Type B pancreatic cell (in vitro differentiated cells): ENCODE measurements at regions not wholly inside any gene's neighbourhood (a gene's known extent, or its start where the extent isn't known, plus 50 kb on each side); places are given as distances from the start of the nearest gene placed in this dataset.

Experiments
- DNase-seq: peaks from one replicate; pipeline ENCODE4 v3.0.0; 2021; ENCODE audit warnings: mixed read lengths; ENCODE audit not compliant: unreplicated experiment; ENCODE audit errors: extremely low spot score
- H3K27ac Mint-ChIP-seq: 2 replicates; pipeline ENCODE4 v1.8.0; 2021; ENCODE audit warnings: mild to moderate bottlenecking, mixed read lengths
- H3K27me3 Mint-ChIP-seq: 2 replicates; pipeline ENCODE4 v1.8.0; 2021; ENCODE audit warnings: mixed read lengths
- H3K36me3 Mint-ChIP-seq: 2 replicates; pipeline ENCODE4 v1.8.0; 2021; ENCODE audit warnings: mixed read lengths
- H3K4me1 Mint-ChIP-seq: one replicate; pipeline ENCODE4 v1.8.0; 2021; ENCODE audit warnings: mixed read lengths; ENCODE audit not compliant: unreplicated experiment
- H3K4me3 Mint-ChIP-seq: 2 replicates; pipeline ENCODE4 v1.8.0; 2021; ENCODE audit warnings: mild to moderate bottlenecking, mixed read lengths
- H3K9me3 Mint-ChIP-seq: 2 replicates; pipeline ENCODE4 v1.8.0; 2021; ENCODE audit warnings: mixed read lengths
- TF ChIP-seq, protein P1 (sequence below): fragments of 200-600 bp; sonication (generic); conservative IDR thresholded peaks from 2 replicates; pipeline ENCODE4 v1.5.0; 2021; ENCODE audit warnings: antibody characterized with exemption, mild to moderate bottlenecking

DNA sequence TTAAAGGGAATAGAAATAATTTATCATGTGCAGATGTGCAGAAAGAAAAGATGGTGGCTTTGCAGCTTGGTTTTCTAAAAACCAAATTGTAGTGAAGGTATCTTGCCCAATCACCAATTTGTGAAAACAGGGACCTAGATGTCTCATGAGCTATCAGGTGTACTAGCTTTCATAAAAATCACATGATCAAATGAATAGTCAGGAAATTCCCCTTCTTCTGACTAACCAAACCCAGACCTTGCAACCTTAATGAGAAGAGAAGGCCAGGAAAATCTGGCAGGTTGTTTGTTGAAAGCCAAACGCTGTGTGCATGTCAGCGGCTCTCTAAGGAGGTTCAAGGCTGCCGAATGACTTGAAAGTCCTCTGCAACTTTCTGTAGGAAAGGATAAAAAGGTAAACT, 304.4 kb upstream of the NRP1 start:
- no peak overlapping the region for H3K4me3 Mint-ChIP-seq
- no peak overlapping the region for H3K27ac Mint-ChIP-seq
- H3K4me1 Mint-ChIP-seq: no peaks in the 10 kb centered on the region
- no peak for DNase-seq
- TF ChIP-seq, protein P1, sequence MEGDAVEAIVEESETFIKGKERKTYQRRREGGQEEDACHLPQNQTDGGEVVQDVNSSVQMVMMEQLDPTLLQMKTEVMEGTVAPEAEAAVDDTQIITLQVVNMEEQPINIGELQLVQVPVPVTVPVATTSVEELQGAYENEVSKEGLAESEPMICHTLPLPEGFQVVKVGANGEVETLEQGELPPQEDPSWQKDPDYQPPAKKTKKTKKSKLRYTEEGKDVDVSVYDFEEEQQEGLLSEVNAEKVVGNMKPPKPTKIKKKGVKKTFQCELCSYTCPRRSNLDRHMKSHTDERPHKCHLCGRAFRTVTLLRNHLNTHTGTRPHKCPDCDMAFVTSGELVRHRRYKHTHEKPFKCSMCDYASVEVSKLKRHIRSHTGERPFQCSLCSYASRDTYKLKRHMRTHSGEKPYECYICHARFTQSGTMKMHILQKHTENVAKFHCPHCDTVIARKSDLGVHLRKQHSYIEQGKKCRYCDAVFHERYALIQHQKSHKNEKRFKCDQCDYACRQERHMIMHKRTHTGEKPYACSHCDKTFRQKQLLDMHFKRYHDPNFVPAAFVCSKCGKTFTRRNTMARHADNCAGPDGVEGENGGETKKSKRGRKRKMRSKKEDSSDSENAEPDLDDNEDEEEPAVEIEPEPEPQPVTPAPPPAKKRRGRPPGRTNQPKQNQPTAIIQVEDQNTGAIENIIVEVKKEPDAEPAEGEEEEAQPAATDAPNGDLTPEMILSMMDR: no peak
- H3K27me3 Mint-ChIP-seq: no peaks in the 10 kb centered on the region
- no peaks in the 10 kb centered on the region for H3K36me3 Mint-ChIP-seq
- no peaks in the 10 kb centered on the region for H3K9me3 Mint-ChIP-seq

DNA sequence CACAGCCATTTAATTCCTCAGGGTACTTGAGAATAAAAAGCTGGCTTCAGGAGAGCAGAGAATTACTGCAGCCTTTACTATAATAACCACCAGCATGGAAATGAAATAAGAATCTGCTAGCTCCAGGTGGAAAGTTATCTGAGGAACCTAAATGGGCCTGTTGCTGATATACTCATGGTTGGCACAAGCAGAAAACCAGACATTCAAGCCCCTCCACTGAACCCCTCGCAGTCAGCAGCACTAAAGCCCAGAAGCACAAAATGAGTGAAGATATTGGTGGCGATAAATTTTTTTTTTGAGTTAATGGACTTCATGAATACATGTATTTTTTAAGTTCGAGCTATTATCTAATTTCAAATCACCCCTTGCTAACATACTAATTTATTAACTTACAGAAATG, 303.9 kb upstream of the NRP1 start:
- no peak for DNase-seq
- Mint-ChIP-seq H3K27me3 (no peaks in the 10 kb centered on the region), H3K9me3 (no peaks in the 10 kb centered on the region), H3K27ac (no peak overlapping the region), H3K4me1 (no peaks in the 10 kb centered on the region), H3K36me3 (no peaks in the 10 kb centered on the region), H3K4me3 (no peak overlapping the region)
- TF ChIP-seq, protein P1: no peak

DNA sequence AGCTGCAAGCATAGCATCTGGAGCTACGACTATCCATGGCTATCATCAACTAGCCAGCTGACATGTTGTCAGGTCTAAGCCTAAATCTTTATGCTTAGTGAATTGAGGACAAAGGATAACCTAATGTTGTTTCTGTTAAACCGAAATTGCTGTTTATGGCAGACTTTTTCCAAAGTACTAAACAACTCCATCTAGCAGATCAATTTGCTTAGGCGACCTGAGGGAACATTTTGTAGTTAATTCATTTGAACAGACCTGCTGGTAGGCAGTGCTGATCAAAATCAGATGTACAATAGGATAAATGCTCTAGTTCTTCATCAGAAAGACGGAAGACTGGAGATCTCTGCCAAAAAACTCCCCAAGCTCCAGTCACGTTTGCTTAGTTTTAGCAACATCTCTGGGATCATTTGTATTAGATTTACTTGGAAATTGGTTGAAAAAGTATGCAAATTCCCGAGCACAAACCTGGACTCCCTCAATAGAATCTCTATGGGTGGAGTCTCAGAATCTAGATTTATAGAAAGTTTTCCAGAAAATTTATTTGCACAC, 301.6 kb upstream of the NRP1 start:
- no peak overlapping the region for H3K4me3 Mint-ChIP-seq
- no peaks in the 10 kb centered on the region for H3K4me1 Mint-ChIP-seq
- no peaks in the 10 kb centered on the region for H3K9me3 Mint-ChIP-seq
- DNase-seq: no peak
- TF ChIP-seq, protein P1: no peak
- no peak overlapping the region for H3K27ac Mint-ChIP-seq
- peaks cover under 1% of the 10 kb centered on the region for H3K27me3 Mint-ChIP-seq
- no peaks in the 10 kb centered on the region for H3K36me3 Mint-ChIP-seq

DNA sequence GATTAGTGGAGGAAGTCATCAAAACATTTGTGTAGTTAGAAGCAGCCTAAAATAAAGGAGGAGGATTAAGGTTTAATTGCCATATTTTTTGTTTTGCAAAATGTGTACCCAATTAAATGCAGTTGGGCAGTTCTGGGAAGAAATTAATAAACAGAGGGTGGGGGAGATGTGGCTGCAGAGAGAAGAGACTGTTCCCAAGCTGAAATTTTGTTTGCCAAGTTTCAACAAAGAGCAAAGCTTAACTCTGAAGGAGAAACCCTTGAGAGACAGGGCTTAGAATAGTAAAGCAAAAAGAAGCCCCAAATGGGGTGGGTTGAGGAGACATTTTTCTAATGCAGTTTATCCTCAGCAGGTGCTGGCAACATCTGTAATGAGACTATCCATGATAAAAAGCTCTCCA, 298.0 kb upstream of the NRP1 start:
- H3K9me3 Mint-ChIP-seq: no peaks in the 10 kb centered on the region
- H3K27me3 Mint-ChIP-seq: peaks cover 4% of the 10 kb centered on the region
- H3K27ac Mint-ChIP-seq: no peak overlapping the region
- H3K4me1 Mint-ChIP-seq: no peaks in the 10 kb centered on the region
- no peak for DNase-seq
- H3K36me3 Mint-ChIP-seq: no peaks in the 10 kb centered on the region
- no peak overlapping the region for H3K4me3 Mint-ChIP-seq
- TF ChIP-seq, protein P1: no peak

DNA sequence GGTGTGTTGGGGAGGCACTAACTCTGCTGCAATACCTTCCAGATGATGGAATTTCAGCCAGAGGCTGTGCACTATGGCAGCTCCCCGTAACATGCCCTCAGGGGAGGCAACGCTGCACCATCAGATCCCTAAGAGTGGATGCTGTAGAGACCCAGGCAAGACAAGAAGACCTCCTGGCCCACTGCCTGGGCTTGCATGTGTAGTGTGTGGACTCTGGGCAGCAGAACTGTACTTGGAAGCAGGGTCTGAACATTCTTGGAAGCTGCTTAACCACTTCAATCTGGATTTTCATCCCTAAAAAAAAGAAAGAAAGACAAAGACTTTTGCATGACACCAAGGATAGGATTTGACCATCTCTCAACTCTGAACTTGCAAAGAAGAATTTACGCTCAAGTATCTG, 297.5 kb upstream of the NRP1 start:
- H3K36me3 Mint-ChIP-seq: no peaks in the 10 kb centered on the region
- H3K4me1 Mint-ChIP-seq: no peaks in the 10 kb centered on the region
- no peak overlapping the region for H3K4me3 Mint-ChIP-seq
- TF ChIP-seq, protein P1: no peak
- peaks cover 4% of the 10 kb centered on the region for H3K27me3 Mint-ChIP-seq
- no peaks in the 10 kb centered on the region for H3K9me3 Mint-ChIP-seq
- no peak overlapping the region for H3K27ac Mint-ChIP-seq
- DNase-seq: no peak

DNA sequence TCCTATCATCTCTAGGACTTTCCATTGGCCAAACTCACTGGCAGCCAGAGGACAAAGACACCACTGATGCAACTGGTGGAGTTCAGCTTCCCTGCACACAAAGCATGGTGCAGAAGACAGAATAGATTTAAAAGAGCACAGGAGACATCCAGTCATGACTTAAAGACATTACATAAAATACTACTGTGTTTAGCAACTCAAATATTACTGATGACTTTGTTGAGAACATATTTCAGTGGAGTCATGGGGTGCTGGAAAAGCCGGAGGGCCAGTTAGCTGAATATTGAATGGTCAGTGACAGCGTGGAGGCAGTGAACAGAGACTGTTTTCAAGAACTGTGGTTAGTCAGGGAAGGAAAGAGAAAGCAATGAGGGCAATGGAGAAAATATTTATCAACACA, 296.3 kb upstream of the NRP1 start:
- TF ChIP-seq, protein P1: no peak
- no peak for DNase-seq
- Mint-ChIP-seq H3K36me3 (no peaks in the 10 kb centered on the region), H3K9me3 (no peaks in the 10 kb centered on the region), H3K4me3 (no peak overlapping the region), H3K4me1 (no peaks in the 10 kb centered on the region), H3K27ac (no peak overlapping the region), H3K27me3 (peaks cover 4% of the 10 kb centered on the region)
